Skeletal muscle satellite cell (primary cell): ENCODE measurements at regions not wholly inside any gene's neighbourhood (a gene's known extent, or its start where the extent isn't known, plus 50 kb on each side); places are given as distances from the start of the nearest gene placed in this dataset.
A peak's percentile ranks its signal among the peaks of the same experiment; 100 is the strongest.

ENCODE experiments used
- H3K27me3 ChIP-seq: 2 replicates; pipeline ENCODE4 v1.7.0; 2013; ENCODE audit warnings: low read length; ENCODE audit not compliant: control insufficient read depth, insufficient read depth
- H3K36me3 ChIP-seq: 2 replicates; pipeline ENCODE4 v1.7.0; 2013; ENCODE audit warnings: mild to moderate bottlenecking, control low read depth, low read length; ENCODE audit not compliant: insufficient read depth
- H3K4me1 ChIP-seq: 2 replicates; pipeline ENCODE4 v1.7.0; 2013; ENCODE audit warnings: low read length; ENCODE audit not compliant: control insufficient read depth, insufficient read depth
- H3K4me2 ChIP-seq: 2 replicates; pipeline ENCODE4 v1.7.0; 2013; ENCODE audit warnings: mild to moderate bottlenecking, low read length
- H3K4me3 ChIP-seq: 2 replicates; pipeline ENCODE4 v1.7.0; 2013; ENCODE audit warnings: low read length
- H3K9ac ChIP-seq: 2 replicates; pipeline ENCODE4 v1.7.0; 2013; ENCODE audit warnings: mild to moderate bottlenecking, low read depth, low read length, moderate library complexity
- H3K9me3 ChIP-seq: replicated peaks from 2 replicates; pipeline ENCODE4 v1.7.0; 2013; ENCODE audit warnings: mild to moderate bottlenecking, control low read depth, low read length

GRCh38 chr6:97819710-97820109, 536.7 kb upstream of the MMS22L start:
- Histone ChIP-seq H3K9me3 (no peaks in the 10 kb centered on the region), H3K27me3 (no peaks in the 10 kb centered on the region), H3K4me2 (no peak overlapping the region), H3K36me3 (no peaks in the 10 kb centered on the region), H3K4me1 (no peaks in the 10 kb centered on the region), H3K9ac (no peak overlapping the region), H3K4me3 (no peak overlapping the region)

- no peak overlapping the region for H3K9ac ChIP-seq
- no peaks in the 10 kb centered on the region for H3K36me3 ChIP-seq
- H3K4me3 ChIP-seq: no peak overlapping the region
- H3K4me1 ChIP-seq: no peaks in the 10 kb centered on the region
- H3K4me2 ChIP-seq: no peak overlapping the region
- H3K9me3 ChIP-seq: no peaks in the 10 kb centered on the region
- H3K27me3 ChIP-seq: no peaks in the 10 kb centered on the region
Measured at GRCh38 chr6:97820400-97820799, 537.4 kb upstream of the MMS22L start.

GRCh38 chr6:97822632-97823031, 539.6 kb upstream of the MMS22L start:
- Histone ChIP-seq H3K9me3 (no peaks in the 10 kb centered on the region), H3K9ac (no peak overlapping the region), H3K4me2 (no peak overlapping the region)

GRCh38 chr6:97841763-97842162, 558.7 kb upstream of the MMS22L start:
- Histone ChIP-seq H3K36me3 (no peaks in the 10 kb centered on the region), H3K9ac (no peak overlapping the region), H3K4me3 (no peak overlapping the region), H3K4me1 (no peaks in the 10 kb centered on the region), H3K27me3 (no peaks in the 10 kb centered on the region), H3K9me3 (no peaks in the 10 kb centered on the region), H3K4me2 (no peak overlapping the region)

More at GRCh38 chr6:97822632-97823031, 539.6 kb upstream of the MMS22L start:
- Histone ChIP-seq H3K4me3 (no peak overlapping the region), H3K27me3 (no peaks in the 10 kb centered on the region), H3K4me1 (no peaks in the 10 kb centered on the region), H3K36me3 (no peaks in the 10 kb centered on the region)

GRCh38 chr6:97842521-97842920, 559.5 kb upstream of the MMS22L start:
- H3K9ac ChIP-seq: no peak overlapping the region
- H3K27me3 ChIP-seq: no peaks in the 10 kb centered on the region
- H3K4me3 ChIP-seq: no peak overlapping the region
- no peak overlapping the region for H3K4me2 ChIP-seq
- H3K9me3 ChIP-seq: no peaks in the 10 kb centered on the region
- H3K36me3 ChIP-seq: no peaks in the 10 kb centered on the region
- H3K4me1 ChIP-seq: no peaks in the 10 kb centered on the region

GRCh38 chr6:97849390-97849789, 566.4 kb upstream of the MMS22L start:
- H3K4me2 ChIP-seq: no peak overlapping the region
- H3K9ac ChIP-seq: no peak overlapping the region
- H3K4me3 ChIP-seq: no peak overlapping the region
- H3K27me3 ChIP-seq: no peaks in the 10 kb centered on the region
- H3K36me3 ChIP-seq: no peaks in the 10 kb centered on the region
- no peaks in the 10 kb centered on the region for H3K9me3 ChIP-seq
- peaks cover 6% of the 10 kb centered on the region for H3K4me1 ChIP-seq

GRCh38 chr6:97850458-97851212, 567.6 kb upstream of the MMS22L start:
- no peaks in the 10 kb centered on the region for H3K27me3 ChIP-seq
- no peak overlapping the region for H3K9ac ChIP-seq
- peak overlapping the region; percentile 52 for H3K4me3 ChIP-seq
- H3K4me2 ChIP-seq: peak overlapping the region; percentile 62
- no peaks in the 10 kb centered on the region for H3K36me3 ChIP-seq
- no peaks in the 10 kb centered on the region for H3K9me3 ChIP-seq
- peaks cover 6% of the 10 kb centered on the region for H3K4me1 ChIP-seq

GRCh38 chr6:97863697-97864096, 580.7 kb upstream of the MMS22L start:
- Histone ChIP-seq H3K9me3 (no peaks in the 10 kb centered on the region), H3K4me2 (no peak overlapping the region), H3K27me3 (no peaks in the 10 kb centered on the region), H3K36me3 (no peaks in the 10 kb centered on the region), H3K9ac (no peak overlapping the region), H3K4me1 (no peaks in the 10 kb centered on the region), H3K4me3 (no peak overlapping the region)

- no peaks in the 10 kb centered on the region for H3K4me1 ChIP-seq
- no peaks in the 10 kb centered on the region for H3K36me3 ChIP-seq
- no peak overlapping the region for H3K9ac ChIP-seq
- no peaks in the 10 kb centered on the region for H3K27me3 ChIP-seq
- H3K4me3 ChIP-seq: no peak overlapping the region
- H3K9me3 ChIP-seq: no peaks in the 10 kb centered on the region
- no peak overlapping the region for H3K4me2 ChIP-seq
Measured at GRCh38 chr6:97864366-97864765, 581.4 kb upstream of the MMS22L start.

- H3K4me2 ChIP-seq: no peak overlapping the region
- no peak overlapping the region for H3K9ac ChIP-seq
- H3K4me1 ChIP-seq: no peaks in the 10 kb centered on the region
- no peak overlapping the region for H3K4me3 ChIP-seq
- H3K27me3 ChIP-seq: no peaks in the 10 kb centered on the region
- H3K9me3 ChIP-seq: no peaks in the 10 kb centered on the region
- H3K36me3 ChIP-seq: no peaks in the 10 kb centered on the region
Measured at GRCh38 chr6:97864826-97865225, 581.8 kb upstream of the MMS22L start.

- Histone ChIP-seq H3K9ac (no peak overlapping the region), H3K4me1 (no peaks in the 10 kb centered on the region), H3K36me3 (no peaks in the 10 kb centered on the region), H3K4me2 (no peak overlapping the region), H3K4me3 (no peak overlapping the region), H3K9me3 (no peaks in the 10 kb centered on the region), H3K27me3 (no peaks in the 10 kb centered on the region)
Measured at GRCh38 chr6:97865612-97866011, 582.6 kb upstream of the MMS22L start.

GRCh38 chr6:97866616-97867015, 583.6 kb upstream of the MMS22L start:
- Histone ChIP-seq H3K4me2 (no peak overlapping the region), H3K4me1 (no peaks in the 10 kb centered on the region), H3K36me3 (no peaks in the 10 kb centered on the region), H3K9ac (no peak overlapping the region), H3K9me3 (no peaks in the 10 kb centered on the region), H3K4me3 (no peak overlapping the region), H3K27me3 (no peaks in the 10 kb centered on the region)
